ENCODE measurements at regions not wholly inside any gene's neighbourhood (a gene's known extent, or its start where the extent isn't known, plus 50 kb on each side); places are given as distances from the start of the nearest gene placed in this dataset.

GRCh38 chr9:95373782-95374487 lies 56.4 kb upstream of the FANCC start:
- TF ChIP-seq NR2F1 (conservative IDR thresholded peaks at IDR 0.05) (no peak), ZBED1 (IDR thresholded peaks at IDR 0.05; ENCODE audit: borderline replicate concordance) (no peak), NR2C2 (IDR thresholded peaks at IDR 0.05; ENCODE audit: borderline replicate concordance, control insufficient read depth, insufficient read length, low read depth) (no peak), GABPA (IDR thresholded peaks at IDR 0.05; ENCODE audit: low read depth) (no peak), ZNF622 (IDR thresholded peaks at IDR 0.05) (no peak), MYB (IDR thresholded peaks at IDR 0.05; ENCODE audit: borderline replicate concordance, low read depth, low read length) (no peak), POLR2A (IDR thresholded peaks at IDR 0.05; ENCODE audit: low read depth, low read length) (no peak), CBX5 (IDR thresholded peaks at IDR 0.05; ENCODE audit: low read depth) (no peak), ASH2L (IDR thresholded peaks at IDR 0.05; ENCODE audit: borderline replicate concordance, low read depth) (no peak), ZZZ3 (IDR thresholded peaks at IDR 0.05; ENCODE audit: control insufficient read depth, insufficient read length, low read depth) (no peak), TAF1 (IDR thresholded peaks at IDR 0.05; ENCODE audit: borderline replicate concordance, low read depth, low read length) (no peak), ZSCAN29 (IDR thresholded peaks at IDR 0.05) (no peak), RCOR1 (conservative IDR thresholded peaks at IDR 0.05; ENCODE audit: low read depth, low read length) (no peak), CREM (IDR thresholded peaks at IDR 0.05; ENCODE audit: low read depth) (no peak), KLF5 (IDR thresholded peaks at IDR 0.05; ENCODE audit: partially characterized antibody) (no peak), PAX5 (IDR thresholded peaks at IDR 0.05; ENCODE audit: borderline replicate concordance, low read depth, low read length) (no peak), ZNF384 (IDR thresholded peaks at IDR 0.05; ENCODE audit: borderline replicate concordance, low read depth, low read length) (no peak)
- H3K36me3 ChIP-seq (ENCODE audit: control insufficient read depth in 2 of 2, insufficient read depth in 2 of 2, low read length in 1 of 2) = no peaks in the 10 kb centered on the region
- BruUV-seq (replicated peaks) = no TSS peak
- no peak overlapping the region for H2AFZ ChIP-seq (ENCODE audit: control insufficient read depth, low read depth, low read length)
- intact Hi-C loops (cut with micrococcal nuclease; ENCODE audit: unreplicated experiment) = loop anchor here (10.0 kb wide), 1 partner anchor 841 kb away; no protein-coding TSS in a partner anchor
- H3K9ac ChIP-seq (ENCODE audit: control insufficient read depth, insufficient read depth, low read length) = no peak overlapping the region
- DNase-seq (ENCODE audit: low read depth, low spot score) (no peak), ATAC-seq (no peak), FAIRE-seq (no peak)
- 31% methylated on average over 9 of the region's 9 CpGs for WGBS (ENCODE audit: insufficient coverage, insufficient replicate concordance, low lambda C conversion rate, missing lambda C conversion rate)
- no peaks in the 10 kb centered on the region for H4K20me1 ChIP-seq (ENCODE audit: control insufficient read depth, insufficient read depth)
- CTCF ChIA-PET = no interaction called here
- H3K4me3 ChIP-seq = no peak overlapping the region
- SMC1A ChIA-PET (ENCODE audit: uncharacterized antibody, unreplicated experiment) = no interaction called here
- RAD21 ChIA-PET (ENCODE audit: unreplicated experiment) = no interaction called here
- H3K27me3 ChIP-seq (replicated peaks in 1 of 2; ENCODE audit: control insufficient read depth in 2 of 2, insufficient read depth in 2 of 2, low read length in 1 of 2) = no peaks in the 10 kb centered on the region
- H3K9me3 ChIP-seq (replicated peaks; ENCODE audit: control insufficient read depth, insufficient read depth, low read length) = no peaks in the 10 kb centered on the region; the same call in 2 of the 3 replicates
- in situ Hi-C loops (cut with MboI) = no loop called here
- POLR2A ChIA-PET = no interaction called here
- H3K4me2 ChIP-seq (ENCODE audit: control insufficient read depth, insufficient read depth) = no peak overlapping the region
- no peak overlapping the region for H3K27ac ChIP-seq (ENCODE audit: control insufficient read depth, insufficient read depth)
- H3K4me1 ChIP-seq (ENCODE audit: control insufficient read depth, insufficient read depth, low read length) = no peaks in the 10 kb centered on the region
- no peaks in the 10 kb centered on the region for H3K79me2 ChIP-seq (ENCODE audit: control insufficient read depth, insufficient read depth, low read length)
